GM12873 (cell line): ENCODE measurements at regions not wholly inside any gene's neighbourhood (a gene's known extent, or its start where the extent isn't known, plus 50 kb on each side); places are given as distances from the start of the nearest gene placed in this dataset.

ENCODE experiments used
- CTCF ChIP-seq: IDR thresholded peaks from 2 replicates; pipeline ENCODE4 v1.5.1; 2012; ENCODE audit warnings: low read depth, mild to moderate bottlenecking, moderate library complexity, low read length, control low read depth; ENCODE audit not compliant: insufficient read depth; ENCODE audit errors: missing control alignments

DNA sequence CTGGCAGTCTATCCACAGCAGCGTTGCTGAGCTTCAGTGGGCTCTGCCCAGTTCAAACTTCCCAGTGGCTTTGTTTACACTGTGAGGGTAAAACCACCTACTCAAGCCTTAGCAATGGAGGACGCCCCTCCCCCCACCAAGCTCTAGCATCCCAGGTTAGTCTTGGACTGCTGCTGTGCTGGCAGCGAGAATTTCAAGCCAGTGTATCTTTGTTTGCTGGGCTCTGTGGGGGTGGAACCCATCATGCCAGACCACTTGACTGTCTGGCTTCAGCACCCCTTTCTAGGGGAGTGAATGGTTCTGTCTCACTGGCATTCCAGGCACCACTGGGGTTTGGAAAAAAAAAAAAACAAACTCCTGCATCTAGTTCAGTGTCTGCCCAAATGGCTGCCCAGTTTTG lies 249.7 kb upstream of the SYNCRIP start:
- TF ChIP-seq CTCF, result no peak

DNA sequence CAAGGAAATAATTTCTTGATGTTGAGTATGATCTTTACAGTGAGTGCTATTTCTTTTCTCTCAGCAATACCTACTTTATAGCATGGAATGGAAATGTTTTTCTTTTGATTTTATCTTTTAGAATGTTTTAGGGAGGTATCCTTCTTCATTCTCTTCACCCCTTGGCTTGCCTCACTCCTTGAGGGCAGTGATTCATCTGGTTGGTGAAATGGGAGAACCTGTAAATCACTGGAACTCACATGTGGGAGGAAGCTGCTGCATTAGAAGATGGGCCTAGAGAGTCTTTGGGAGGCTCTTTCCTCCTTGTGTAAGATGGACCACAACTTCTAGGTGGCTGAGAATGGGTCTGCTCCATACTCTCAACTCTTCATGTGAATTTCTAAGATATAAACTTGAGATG lies 244.8 kb upstream of the SYNCRIP start:
- TF ChIP-seq CTCF, result no peak

GRCh38 chr6:85868685-85869084 lies 226.0 kb upstream of the SYNCRIP start:
- no peak for TF ChIP-seq CTCF

DNA sequence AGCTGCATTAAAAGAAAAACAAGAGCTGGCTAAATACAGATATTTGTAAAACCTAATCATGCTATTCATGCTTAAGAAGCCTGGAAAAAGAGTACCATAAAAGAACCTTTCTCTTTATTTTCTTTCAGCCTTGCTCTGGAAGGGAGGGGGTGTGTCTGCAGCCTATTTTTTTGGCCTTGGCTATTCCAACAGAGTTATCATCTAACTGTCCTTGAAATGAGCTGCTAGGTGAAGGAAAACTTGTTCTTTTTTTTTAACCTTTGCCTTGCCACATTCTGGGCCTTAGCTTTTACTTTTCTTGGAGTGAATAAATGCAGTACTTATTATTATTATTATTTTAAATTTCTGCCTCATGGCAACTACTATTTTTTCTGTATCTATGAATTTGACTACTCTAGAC lies 224.9 kb upstream of the SYNCRIP start:
- TF ChIP-seq CTCF, result no peak

DNA sequence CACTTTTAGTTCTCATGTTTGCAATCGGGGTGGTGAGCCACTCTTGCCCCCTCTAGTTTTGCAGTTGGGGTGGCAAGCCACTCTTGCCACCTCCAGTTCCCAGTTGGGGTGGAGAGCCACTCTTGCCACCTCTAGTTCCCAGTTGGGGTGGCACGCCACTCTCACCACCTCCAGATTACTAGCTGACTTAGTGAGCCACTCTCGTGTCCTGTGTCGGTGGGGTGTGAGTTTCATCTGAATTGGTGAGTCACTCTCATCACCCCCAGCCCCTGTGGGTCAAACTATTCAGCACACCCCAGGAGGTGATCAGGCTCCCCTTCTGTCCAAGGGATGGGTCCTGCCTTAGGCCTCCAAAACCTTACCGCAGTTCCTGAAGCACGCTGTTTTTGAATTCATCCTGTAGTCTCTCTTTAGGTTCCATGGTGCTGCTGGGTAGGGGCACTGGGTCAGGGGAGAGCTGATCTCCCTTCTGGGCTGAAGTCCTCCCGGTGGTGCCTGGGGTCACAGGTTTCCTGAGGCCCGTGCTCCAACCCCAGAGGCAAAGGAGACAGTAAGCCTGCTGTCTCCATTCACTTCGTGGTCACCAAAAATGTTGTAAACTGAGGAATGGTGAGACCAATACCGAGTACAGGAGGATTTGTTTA lies 224.2 kb upstream of the SYNCRIP start:
- no peak for TF ChIP-seq CTCF

- TF ChIP-seq CTCF, result no peak
Measured at GRCh38 chr6:85866370-85866730, 223.7 kb upstream of the SYNCRIP start.

GRCh38 chr6:85865420-85866369 lies 223.0 kb upstream of the SYNCRIP start:
- TF ChIP-seq CTCF, result no peak
